ENCODE measurements at regions not wholly inside any gene's neighbourhood (a gene's known extent, or its start where the extent isn't known, plus 50 kb on each side); places are given as distances from the start of the nearest gene placed in this dataset.
"Not testable (repeated sequence)": the region's sequence is repeated elsewhere in the genome, so short reads cannot be mapped to it uniquely, and the experiment has no call there.

- H3K4me3 ChIP-seq (ENCODE audit: low read length); DNase-seq (ENCODE audit: low read depth, low spot score); H3K4me1 ChIP-seq (ENCODE audit: control insufficient read depth, insufficient read depth, low read length); H3K36me3 ChIP-seq (ENCODE audit: control insufficient read depth, insufficient read depth, low read length); H3K9me3 ChIP-seq (ENCODE audit: control insufficient read depth, insufficient read depth, low read length); H3K27me3 ChIP-seq (ENCODE audit: control insufficient read depth, insufficient read depth, low read length); H3K27ac ChIP-seq (ENCODE audit: low read length): not testable (repeated sequence)
- no CpG with 5 or more reads among the region's 10 CpGs for WGBS (ENCODE audit: insufficient coverage, insufficient read length)
These were observed 630.6 kb upstream of the ZNF385D start for GRCh38 chr3:22381564-22381963.

DNA sequence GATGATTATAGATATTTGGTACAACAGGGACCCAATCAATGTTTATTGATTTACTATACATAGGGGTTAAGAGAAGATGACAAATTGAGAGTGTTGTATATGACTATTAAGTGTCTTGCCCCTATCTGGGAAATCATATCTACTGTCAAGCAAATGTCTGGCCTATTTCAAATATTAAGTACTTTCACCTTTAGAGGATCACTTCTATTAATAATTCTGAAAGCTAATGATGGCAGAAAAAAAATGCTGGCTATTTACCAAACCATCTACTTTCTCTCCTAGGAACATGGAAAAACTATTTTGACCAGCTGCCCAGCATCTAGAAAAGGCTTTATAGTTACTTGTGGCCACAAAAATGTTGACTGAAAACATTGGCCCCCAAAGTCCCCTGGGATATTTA, 632.3 kb upstream of the ZNF385D start:
- Histone ChIP-seq H3K27me3 (ENCODE audit: control insufficient read depth, insufficient read depth, low read length) (no peaks in the 10 kb centered on the region), H3K4me1 (ENCODE audit: control insufficient read depth, insufficient read depth, low read length) (no peaks in the 10 kb centered on the region), H3K4me3 (ENCODE audit: low read length) (no peak overlapping the region), H3K9me3 (ENCODE audit: control insufficient read depth, insufficient read depth, low read length) (no peaks in the 10 kb centered on the region), H3K27ac (ENCODE audit: low read length) (no peak overlapping the region), H3K36me3 (ENCODE audit: control insufficient read depth, insufficient read depth, low read length) (no peaks in the 10 kb centered on the region)
- no peak for DNase-seq (ENCODE audit: low read depth, low spot score)

GRCh38 chr3:22386107-22386506, 635.1 kb upstream of the ZNF385D start:
- no peak overlapping the region for H3K27ac ChIP-seq (ENCODE audit: low read length)
- no CpG with 5 or more reads among the region's 2 CpGs for WGBS (ENCODE audit: insufficient coverage, insufficient read length)

GRCh38 chr3:22392286-22392685, 641.3 kb upstream of the ZNF385D start:
- no peak for DNase-seq (ENCODE audit: low read depth, low spot score)
- Histone ChIP-seq H3K36me3 (ENCODE audit: control insufficient read depth, insufficient read depth, low read length) (no peaks in the 10 kb centered on the region), H3K27me3 (ENCODE audit: control insufficient read depth, insufficient read depth, low read length) (no peaks in the 10 kb centered on the region), H3K9me3 (ENCODE audit: control insufficient read depth, insufficient read depth, low read length) (no peaks in the 10 kb centered on the region), H3K4me1 (ENCODE audit: control insufficient read depth, insufficient read depth, low read length) (no peaks in the 10 kb centered on the region), H3K27ac (ENCODE audit: low read length) (no peak overlapping the region), H3K4me3 (ENCODE audit: low read length) (no peak overlapping the region)
- WGBS (ENCODE audit: insufficient coverage, insufficient read length), result no CpG with 5 or more reads among the region's 2 CpGs

More at GRCh38 chr3:22386107-22386506, 635.1 kb upstream of the ZNF385D start:
- Histone ChIP-seq H3K9me3 (ENCODE audit: control insufficient read depth, insufficient read depth, low read length) (no peaks in the 10 kb centered on the region), H3K4me1 (ENCODE audit: control insufficient read depth, insufficient read depth, low read length) (no peaks in the 10 kb centered on the region), H3K4me3 (ENCODE audit: low read length) (no peak overlapping the region), H3K27me3 (ENCODE audit: control insufficient read depth, insufficient read depth, low read length) (no peaks in the 10 kb centered on the region), H3K36me3 (ENCODE audit: control insufficient read depth, insufficient read depth, low read length) (no peaks in the 10 kb centered on the region)
- DNase-seq (ENCODE audit: low read depth, low spot score), result no peak

- no peak for DNase-seq (ENCODE audit: low read depth, low spot score)
- no peaks in the 10 kb centered on the region for H3K9me3 ChIP-seq (ENCODE audit: control insufficient read depth, insufficient read depth, low read length)
- H3K4me3 ChIP-seq (ENCODE audit: low read length), result no peak overlapping the region
- H3K27me3 ChIP-seq (ENCODE audit: control insufficient read depth, insufficient read depth, low read length), result no peaks in the 10 kb centered on the region
- no peaks in the 10 kb centered on the region for H3K4me1 ChIP-seq (ENCODE audit: control insufficient read depth, insufficient read depth, low read length)
- H3K27ac ChIP-seq (ENCODE audit: low read length), result no peak overlapping the region
- no peaks in the 10 kb centered on the region for H3K36me3 ChIP-seq (ENCODE audit: control insufficient read depth, insufficient read depth, low read length)
These were observed 641.8 kb upstream of the ZNF385D start for GRCh38 chr3:22392859-22393258.

DNA sequence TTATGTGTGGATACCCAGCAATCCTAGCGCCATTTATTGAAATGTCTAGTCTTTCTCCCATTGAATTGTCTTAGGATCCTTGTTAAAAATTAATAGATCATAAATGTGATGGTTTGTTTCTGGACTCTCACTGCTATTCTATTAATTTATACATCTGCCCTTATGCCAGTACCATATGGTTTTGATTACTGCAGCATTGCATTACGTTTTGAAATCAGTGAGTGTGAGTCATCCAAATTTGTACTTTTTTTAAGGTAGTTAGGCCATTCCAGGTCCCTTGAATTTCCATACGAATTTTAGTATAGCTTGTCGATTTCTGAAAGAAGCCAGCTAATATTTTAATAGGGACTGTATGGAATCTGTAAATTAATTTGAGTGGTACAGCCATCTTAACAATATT, 648.6 kb upstream of the ZNF385D start:
- no CpG with 5 or more reads among the region's 4 CpGs for WGBS (ENCODE audit: insufficient coverage, insufficient read length)
- H3K27me3 ChIP-seq (ENCODE audit: control insufficient read depth, insufficient read depth, low read length), result no peaks in the 10 kb centered on the region
- no peaks in the 10 kb centered on the region for H3K9me3 ChIP-seq (ENCODE audit: control insufficient read depth, insufficient read depth, low read length)
- no peak overlapping the region for H3K27ac ChIP-seq (ENCODE audit: low read length)
- H3K4me3 ChIP-seq (ENCODE audit: low read length), result no peak overlapping the region
- H3K4me1 ChIP-seq (ENCODE audit: control insufficient read depth, insufficient read depth, low read length), result no peaks in the 10 kb centered on the region
- no peaks in the 10 kb centered on the region for H3K36me3 ChIP-seq (ENCODE audit: control insufficient read depth, insufficient read depth, low read length)
- no peak for DNase-seq (ENCODE audit: low read depth, low spot score)

GRCh38 chr3:22401499-22401898, 650.5 kb upstream of the ZNF385D start:
- H3K27me3 ChIP-seq (ENCODE audit: control insufficient read depth, insufficient read depth, low read length), result no peaks in the 10 kb centered on the region
- H3K4me3 ChIP-seq (ENCODE audit: low read length), result no peak overlapping the region
- H3K36me3 ChIP-seq (ENCODE audit: control insufficient read depth, insufficient read depth, low read length), result no peaks in the 10 kb centered on the region
- no peak for DNase-seq (ENCODE audit: low read depth, low spot score)
- no peaks in the 10 kb centered on the region for H3K9me3 ChIP-seq (ENCODE audit: control insufficient read depth, insufficient read depth, low read length)
- H3K4me1 ChIP-seq (ENCODE audit: control insufficient read depth, insufficient read depth, low read length), result no peaks in the 10 kb centered on the region
- H3K27ac ChIP-seq (ENCODE audit: low read length), result no peak overlapping the region

DNA sequence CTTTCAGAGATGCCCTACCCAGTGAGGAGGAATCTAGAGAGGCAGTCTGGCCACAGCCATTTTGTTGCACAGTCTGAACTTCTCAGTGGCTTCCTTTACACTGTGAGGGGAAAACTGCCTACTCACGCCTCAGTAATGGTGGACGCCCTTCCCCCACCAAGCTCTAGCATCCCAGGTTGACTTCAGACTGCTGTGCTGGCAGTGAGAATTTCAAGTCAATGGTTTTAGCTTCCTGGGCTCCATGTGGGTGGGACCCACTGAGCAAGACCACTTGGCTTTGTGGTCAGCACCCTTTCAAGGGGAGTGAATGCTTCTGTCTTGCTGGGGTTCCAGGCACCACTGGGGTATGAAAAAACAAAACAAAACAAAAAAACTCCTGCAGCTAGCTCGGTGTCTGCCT, 663.2 kb upstream of the ZNF385D start:
- Histone ChIP-seq H3K9me3 (ENCODE audit: control insufficient read depth, insufficient read depth, low read length) (no peaks in the 10 kb centered on the region), H3K4me3 (ENCODE audit: low read length) (no peak overlapping the region), H3K27me3 (ENCODE audit: control insufficient read depth, insufficient read depth, low read length) (no peaks in the 10 kb centered on the region), H3K27ac (ENCODE audit: low read length) (no peak overlapping the region), H3K36me3 (ENCODE audit: control insufficient read depth, insufficient read depth, low read length) (no peaks in the 10 kb centered on the region), H3K4me1 (ENCODE audit: control insufficient read depth, insufficient read depth, low read length) (no peaks in the 10 kb centered on the region)
- no CpG with 5 or more reads among the region's 3 CpGs for WGBS (ENCODE audit: insufficient coverage, insufficient read length)
- DNase-seq (ENCODE audit: low read depth, low spot score), result no peak

DNA sequence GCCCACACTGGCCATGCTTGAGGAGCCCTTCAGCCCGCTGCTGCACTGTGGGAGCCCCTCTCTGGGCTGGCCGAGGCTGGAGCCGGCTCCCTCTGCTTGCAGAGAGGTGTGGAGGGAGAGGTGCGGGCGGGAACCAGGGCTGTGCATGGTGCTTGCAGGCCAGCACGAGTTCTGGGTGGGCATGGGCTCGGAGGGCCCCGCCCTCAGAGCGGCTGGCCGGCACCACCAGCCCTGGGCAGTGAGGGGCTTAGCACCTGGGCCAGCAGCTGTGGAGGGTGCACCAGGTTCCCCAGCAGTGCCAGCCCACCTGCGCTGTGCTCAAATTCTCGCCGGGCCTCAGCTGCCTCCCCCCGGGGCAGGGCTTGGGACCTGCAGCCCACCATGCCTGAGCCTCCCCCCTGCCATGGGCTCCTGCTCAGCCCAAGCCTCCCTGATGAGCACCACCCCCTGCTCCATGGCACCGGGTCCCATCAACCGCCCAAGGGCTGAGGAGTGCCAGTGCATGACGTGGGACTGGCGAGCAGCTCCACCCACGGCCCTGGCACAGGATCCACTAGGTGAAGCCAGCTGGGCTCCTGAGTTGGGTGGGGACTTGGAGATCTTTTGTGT, 665.9 kb upstream of the ZNF385D start:
- not testable (repeated sequence) for H3K4me1 ChIP-seq (ENCODE audit: control insufficient read depth, insufficient read depth, low read length); H3K27me3 ChIP-seq (ENCODE audit: control insufficient read depth, insufficient read depth, low read length); DNase-seq (ENCODE audit: low read depth, low spot score); H3K36me3 ChIP-seq (ENCODE audit: control insufficient read depth, insufficient read depth, low read length); H3K4me3 ChIP-seq (ENCODE audit: low read length); H3K27ac ChIP-seq (ENCODE audit: low read length); H3K9me3 ChIP-seq (ENCODE audit: control insufficient read depth, insufficient read depth, low read length)
- no CpG with 5 or more reads among the region's 19 CpGs for WGBS (ENCODE audit: insufficient coverage, insufficient read length)

GRCh38 chr3:22419261-22419660, 668.3 kb upstream of the ZNF385D start:
- H3K36me3 ChIP-seq (ENCODE audit: control insufficient read depth, insufficient read depth, low read length), result no peaks in the 10 kb centered on the region
- H3K27ac ChIP-seq (ENCODE audit: low read length), result no peak overlapping the region
- H3K27me3 ChIP-seq (ENCODE audit: control insufficient read depth, insufficient read depth, low read length), result no peaks in the 10 kb centered on the region
- no peaks in the 10 kb centered on the region for H3K9me3 ChIP-seq (ENCODE audit: control insufficient read depth, insufficient read depth, low read length)
- no peaks in the 10 kb centered on the region for H3K4me1 ChIP-seq (ENCODE audit: control insufficient read depth, insufficient read depth, low read length)
- DNase-seq (ENCODE audit: low read depth, low spot score), result no peak
- H3K4me3 ChIP-seq (ENCODE audit: low read length), result no peak overlapping the region

GRCh38 chr3:22421589-22421988, 670.6 kb upstream of the ZNF385D start:
- Histone ChIP-seq H3K4me1 (ENCODE audit: control insufficient read depth, insufficient read depth, low read length) (no peaks in the 10 kb centered on the region), H3K36me3 (ENCODE audit: control insufficient read depth, insufficient read depth, low read length) (no peaks in the 10 kb centered on the region), H3K27me3 (ENCODE audit: control insufficient read depth, insufficient read depth, low read length) (no peaks in the 10 kb centered on the region), H3K4me3 (ENCODE audit: low read length) (no peak overlapping the region), H3K27ac (ENCODE audit: low read length) (no peak overlapping the region), H3K9me3 (ENCODE audit: control insufficient read depth, insufficient read depth, low read length) (no peaks in the 10 kb centered on the region)
- DNase-seq (ENCODE audit: low read depth, low spot score), result no peak
- WGBS (ENCODE audit: insufficient coverage, insufficient read length), result no CpG with 5 or more reads among the region's 4 CpGs
